ENCODE measurements at regions not wholly inside any gene's neighbourhood (a gene's known extent, or its start where the extent isn't known, plus 50 kb on each side); places are given as distances from the start of the nearest gene placed in this dataset.

GRCh38 chr11:114796954-114797721 lies 118.8 kb downstream of the NXPE2 start:
- H3K27me3 ChIP-seq (ENCODE audit: control insufficient read depth, low read length) = peaks cover 3% of the 10 kb centered on the region; the same call in 1 of the 2 replicates
- H3K79me2 ChIP-seq (ENCODE audit: control insufficient read depth, low read length) = no peaks in the 10 kb centered on the region

DNA sequence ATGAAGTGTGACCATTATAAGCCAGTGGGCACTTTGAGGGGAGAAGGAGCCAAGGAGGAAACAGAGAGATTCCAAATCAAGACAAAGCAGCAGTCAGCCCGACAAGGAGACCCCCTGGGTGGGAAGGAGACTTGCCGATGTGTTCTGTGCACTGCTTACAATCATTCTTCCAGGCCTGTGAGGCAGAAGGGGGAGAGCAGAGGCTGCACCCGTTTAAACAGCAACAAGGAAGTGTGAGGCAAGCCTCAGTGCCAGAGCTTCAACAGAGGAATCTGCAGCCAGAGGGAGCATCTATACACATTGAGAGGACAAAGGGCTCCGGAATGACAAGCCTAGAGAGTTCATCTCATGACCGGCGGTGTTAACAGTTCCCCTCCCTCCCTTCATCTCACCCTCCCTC lies 121.1 kb downstream of the NXPE2 start:
- Histone ChIP-seq H4K20me1 (ENCODE audit: control insufficient read depth, insufficient read depth, low read depth, low read length) (no peaks in the 10 kb centered on the region), H3K36me3 (ENCODE audit: control insufficient read depth, low read length) (no peaks in the 10 kb centered on the region), H3K4me1 (ENCODE audit: control insufficient read depth, low read length) (no peaks in the 10 kb centered on the region), H3K9me2 (replicated peaks; ENCODE audit: control insufficient read depth, low read length) (no peaks in the 10 kb centered on the region; the same call in 1 of the 2 replicates), H3K79me2 (ENCODE audit: control insufficient read depth, low read length) (no peaks in the 10 kb centered on the region), H3K27ac (ENCODE audit: low read depth, low read length) (no peak overlapping the region), H3K9me3 (ENCODE audit: control insufficient read depth, insufficient read depth, low read length) (no peaks in the 10 kb centered on the region), H3F3A (ENCODE audit: control insufficient read depth, insufficient read depth) (no peaks in the 10 kb centered on the region), H3K27me3 (ENCODE audit: control insufficient read depth, low read length) (peaks cover 3% of the 10 kb centered on the region; the same call in 1 of the 2 replicates), H3K4me3 (ENCODE audit: low read length) (no peak overlapping the region), H3K4me2 (ENCODE audit: low read length) (no peak overlapping the region)
- TF ChIP-seq, protein P1, sequence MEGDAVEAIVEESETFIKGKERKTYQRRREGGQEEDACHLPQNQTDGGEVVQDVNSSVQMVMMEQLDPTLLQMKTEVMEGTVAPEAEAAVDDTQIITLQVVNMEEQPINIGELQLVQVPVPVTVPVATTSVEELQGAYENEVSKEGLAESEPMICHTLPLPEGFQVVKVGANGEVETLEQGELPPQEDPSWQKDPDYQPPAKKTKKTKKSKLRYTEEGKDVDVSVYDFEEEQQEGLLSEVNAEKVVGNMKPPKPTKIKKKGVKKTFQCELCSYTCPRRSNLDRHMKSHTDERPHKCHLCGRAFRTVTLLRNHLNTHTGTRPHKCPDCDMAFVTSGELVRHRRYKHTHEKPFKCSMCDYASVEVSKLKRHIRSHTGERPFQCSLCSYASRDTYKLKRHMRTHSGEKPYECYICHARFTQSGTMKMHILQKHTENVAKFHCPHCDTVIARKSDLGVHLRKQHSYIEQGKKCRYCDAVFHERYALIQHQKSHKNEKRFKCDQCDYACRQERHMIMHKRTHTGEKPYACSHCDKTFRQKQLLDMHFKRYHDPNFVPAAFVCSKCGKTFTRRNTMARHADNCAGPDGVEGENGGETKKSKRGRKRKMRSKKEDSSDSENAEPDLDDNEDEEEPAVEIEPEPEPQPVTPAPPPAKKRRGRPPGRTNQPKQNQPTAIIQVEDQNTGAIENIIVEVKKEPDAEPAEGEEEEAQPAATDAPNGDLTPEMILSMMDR (IDR thresholded peaks at IDR 0.05; ENCODE audit: low read depth, low read length, poor library complexity, severe bottlenecking) = no peak
- TF ChIP-seq EZH2phosphoT487 (IDR thresholded peaks at IDR 0.05; ENCODE audit: borderline replicate concordance, low read length) = no peak

More at GRCh38 chr11:114796954-114797721, 118.8 kb downstream of the NXPE2 start:
- Histone ChIP-seq H3K4me1 (ENCODE audit: control insufficient read depth, low read length) (no peaks in the 10 kb centered on the region), H3K4me3 (ENCODE audit: low read length) (no peak overlapping the region), H3K9me2 (replicated peaks; ENCODE audit: control insufficient read depth, low read length) (no peaks in the 10 kb centered on the region; the same call in 1 of the 2 replicates), H3F3A (ENCODE audit: control insufficient read depth, insufficient read depth) (no peaks in the 10 kb centered on the region), H3K27ac (ENCODE audit: low read depth, low read length) (no peak overlapping the region), H3K36me3 (ENCODE audit: control insufficient read depth, low read length) (no peaks in the 10 kb centered on the region), H3K4me2 (ENCODE audit: low read length) (no peak overlapping the region), H3K9me3 (ENCODE audit: control insufficient read depth, insufficient read depth, low read length) (no peaks in the 10 kb centered on the region), H4K20me1 (ENCODE audit: control insufficient read depth, insufficient read depth, low read depth, low read length) (no peaks in the 10 kb centered on the region)
- TF ChIP-seq, protein P1 (IDR thresholded peaks at IDR 0.05; ENCODE audit: low read depth, low read length, poor library complexity, severe bottlenecking) = no peak
- no peak for TF ChIP-seq EZH2phosphoT487 (IDR thresholded peaks at IDR 0.05; ENCODE audit: borderline replicate concordance, low read length)

- Histone ChIP-seq H3K27ac (ENCODE audit: low read depth, low read length) (no peak overlapping the region), H3K9me2 (replicated peaks; ENCODE audit: control insufficient read depth, low read length) (no peaks in the 10 kb centered on the region), H3K36me3 (ENCODE audit: control insufficient read depth, low read length) (no peaks in the 10 kb centered on the region), H4K20me1 (ENCODE audit: control insufficient read depth, insufficient read depth, low read depth, low read length) (no peaks in the 10 kb centered on the region), H3K4me2 (ENCODE audit: low read length) (no peak overlapping the region), H3K27me3 (ENCODE audit: control insufficient read depth, low read length) (no peaks in the 10 kb centered on the region), H3F3A (ENCODE audit: control insufficient read depth, insufficient read depth) (no peaks in the 10 kb centered on the region), H3K4me1 (ENCODE audit: control insufficient read depth, low read length) (no peaks in the 10 kb centered on the region), H3K9me3 (ENCODE audit: control insufficient read depth, insufficient read depth, low read length) (no peaks in the 10 kb centered on the region), H3K4me3 (ENCODE audit: low read length) (no peak overlapping the region), H3K79me2 (ENCODE audit: control insufficient read depth, low read length) (no peaks in the 10 kb centered on the region)
- no peak for TF ChIP-seq EZH2phosphoT487 (IDR thresholded peaks at IDR 0.05; ENCODE audit: borderline replicate concordance, low read length)
- TF ChIP-seq, protein P1 (IDR thresholded peaks at IDR 0.05; ENCODE audit: low read depth, low read length, poor library complexity, severe bottlenecking) = no peak
Measured at GRCh38 chr11:114801773-114802172, 123.4 kb downstream of the NXPE2 start.
